GM21447 (cell line): ENCODE measurements at regions not wholly inside any gene's neighbourhood (a gene's known extent, or its start where the extent isn't known, plus 50 kb on each side); places are given as distances from the start of the nearest gene placed in this dataset.
"Not testable (repeated sequence)": the region's sequence is repeated elsewhere in the genome, so short reads cannot be mapped to it uniquely, and the experiment has no call there.

Source experiments
- ATAC-seq: cut with Tn5 transposase; IDR thresholded peaks from one replicate; pipeline ENCODE4 v1.9.1; 2021; ENCODE audit not compliant: unreplicated experiment

DNA sequence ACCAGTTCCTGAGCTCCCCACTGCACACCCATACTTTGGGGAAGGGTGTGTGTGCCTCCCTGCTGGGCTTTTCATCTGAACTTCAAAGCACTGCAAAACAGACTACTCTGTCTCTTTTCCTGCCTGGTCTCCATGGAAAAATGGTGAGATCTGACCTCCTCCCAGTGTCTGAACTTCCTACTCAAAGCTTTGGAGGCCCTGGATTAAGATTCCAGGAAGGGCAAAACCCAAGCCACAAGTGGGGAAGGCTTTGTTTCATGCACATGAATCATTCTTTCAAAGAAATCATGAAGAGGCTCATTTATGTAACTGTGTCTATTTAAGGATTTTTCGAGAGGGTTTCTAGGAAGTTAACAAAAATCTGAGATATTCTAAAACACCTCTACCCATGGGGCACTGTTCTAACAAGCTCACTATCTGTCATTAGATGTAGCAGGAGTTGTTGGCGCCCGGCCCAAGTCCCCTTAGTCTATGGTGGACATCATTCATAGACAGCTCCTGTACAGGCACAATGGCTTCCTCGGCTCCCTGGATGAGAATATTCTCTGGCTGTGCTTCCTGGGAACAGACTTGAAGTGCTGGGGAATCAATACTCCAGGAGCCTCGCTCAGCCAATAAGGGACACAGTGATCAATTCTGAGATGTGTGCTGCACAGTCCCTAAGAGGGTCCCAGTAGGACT, 224.0 kb downstream of the KTN1 start:
- ATAC-seq = no peak

GRCh38 chr14:55805250-55805649, 225.2 kb downstream of the KTN1 start:
- ATAC-seq = no peak

DNA sequence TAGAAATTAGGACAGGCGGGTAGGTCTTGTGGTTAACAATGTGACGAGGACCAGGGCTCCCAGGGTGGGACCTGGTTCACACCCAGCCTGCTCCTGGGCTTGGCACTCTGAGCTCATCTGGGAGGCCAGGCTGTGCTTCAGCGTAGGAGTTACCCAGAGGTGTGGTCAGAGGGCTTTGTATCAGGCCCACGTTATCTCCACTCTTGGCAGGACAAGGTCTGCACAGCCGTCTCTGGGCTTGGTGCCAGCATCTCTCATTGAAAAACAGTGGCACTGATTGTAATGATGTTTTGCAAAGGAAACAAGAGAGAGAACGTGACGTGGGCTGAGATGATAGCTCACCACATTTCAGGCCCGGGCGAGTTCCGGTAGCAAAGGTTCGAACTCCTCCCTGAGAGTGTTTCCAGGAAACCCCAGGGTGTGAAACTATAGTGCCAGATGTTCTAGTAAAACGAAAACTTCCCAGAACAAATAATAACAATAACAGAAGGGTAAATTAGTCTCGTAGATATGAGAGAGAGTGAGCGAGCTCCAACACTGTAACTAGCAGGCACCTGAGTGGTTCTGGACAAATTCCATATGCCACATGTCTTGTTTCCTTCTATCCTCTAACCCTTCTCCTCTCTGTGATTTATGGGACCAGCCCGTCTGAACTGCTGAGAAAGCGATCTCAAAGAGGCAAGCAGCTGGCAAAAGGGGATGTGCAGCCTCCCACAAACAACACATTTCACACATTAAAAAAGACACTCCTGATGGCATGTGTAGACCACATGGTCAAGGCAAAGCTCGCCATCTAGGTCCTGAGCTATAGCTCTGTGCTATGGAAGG, 227.3 kb downstream of the KTN1 start:
- ATAC-seq = peak; percentile 86

- ATAC-seq = no peak
These were observed 227.9 kb downstream of the KTN1 start for GRCh38 chr14:55807881-55808379.

DNA sequence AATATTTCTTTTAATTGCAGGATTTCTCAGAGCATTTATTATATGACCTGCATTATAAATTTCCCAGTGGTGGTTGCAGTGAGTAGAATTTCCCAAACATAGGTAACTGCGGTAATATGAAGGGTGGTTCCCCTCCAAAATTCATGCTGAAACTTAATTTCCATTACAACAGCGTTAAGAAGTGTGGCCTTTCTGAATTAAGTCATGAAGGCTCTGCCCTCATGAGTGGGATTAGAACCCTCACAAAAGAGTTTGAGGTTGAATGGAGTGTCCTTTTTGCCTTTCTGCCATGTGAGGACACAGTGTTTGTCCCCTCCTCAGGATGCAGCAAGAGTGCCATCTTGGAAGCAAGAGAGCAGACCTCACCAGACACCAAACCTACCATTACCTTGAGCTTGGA, 233.6 kb downstream of the KTN1 start:
- no peak for ATAC-seq

DNA sequence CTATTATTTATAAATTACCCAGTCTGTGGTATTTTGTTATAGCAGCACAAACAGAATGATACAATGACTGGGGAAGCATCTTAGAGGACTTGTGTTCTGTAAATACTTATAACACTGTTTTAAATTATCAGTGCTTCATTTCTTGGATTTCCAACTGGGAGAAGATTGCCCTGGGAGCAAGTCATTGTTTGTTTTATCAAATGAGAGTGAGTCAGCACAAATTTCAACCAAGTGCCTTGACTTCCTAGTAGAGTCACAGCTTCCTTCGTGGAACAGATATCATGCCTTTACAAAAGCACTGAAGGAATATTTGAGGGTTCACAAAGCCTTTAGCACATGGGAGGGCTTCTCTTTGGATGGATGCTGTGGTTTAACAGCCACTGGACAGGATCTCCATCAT, 234.1 kb downstream of the KTN1 start:
- ATAC-seq = no peak

GRCh38 chr14:55814873-55815272, 234.9 kb downstream of the KTN1 start:
- ATAC-seq = no peak

DNA sequence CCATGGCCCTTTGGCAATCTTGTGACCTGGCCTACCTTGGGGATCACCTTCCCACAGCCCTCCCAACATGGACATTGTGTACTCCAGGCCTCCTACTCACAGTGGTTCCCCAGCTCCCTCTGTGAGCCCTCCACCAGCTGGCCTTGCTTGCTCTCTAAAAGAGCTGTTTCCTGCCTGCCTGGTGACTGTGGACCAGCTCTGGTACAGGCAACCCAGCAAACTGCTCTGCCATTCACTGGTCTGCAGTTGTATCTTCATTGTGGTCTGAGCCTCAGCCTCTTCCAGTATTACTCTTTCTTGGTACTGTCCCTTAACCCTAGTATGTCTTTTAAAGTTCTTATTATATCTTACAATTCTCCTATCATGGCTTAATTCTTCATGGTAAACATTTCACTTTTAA, 236.2 kb downstream of the KTN1 start:
- no peak for ATAC-seq

DNA sequence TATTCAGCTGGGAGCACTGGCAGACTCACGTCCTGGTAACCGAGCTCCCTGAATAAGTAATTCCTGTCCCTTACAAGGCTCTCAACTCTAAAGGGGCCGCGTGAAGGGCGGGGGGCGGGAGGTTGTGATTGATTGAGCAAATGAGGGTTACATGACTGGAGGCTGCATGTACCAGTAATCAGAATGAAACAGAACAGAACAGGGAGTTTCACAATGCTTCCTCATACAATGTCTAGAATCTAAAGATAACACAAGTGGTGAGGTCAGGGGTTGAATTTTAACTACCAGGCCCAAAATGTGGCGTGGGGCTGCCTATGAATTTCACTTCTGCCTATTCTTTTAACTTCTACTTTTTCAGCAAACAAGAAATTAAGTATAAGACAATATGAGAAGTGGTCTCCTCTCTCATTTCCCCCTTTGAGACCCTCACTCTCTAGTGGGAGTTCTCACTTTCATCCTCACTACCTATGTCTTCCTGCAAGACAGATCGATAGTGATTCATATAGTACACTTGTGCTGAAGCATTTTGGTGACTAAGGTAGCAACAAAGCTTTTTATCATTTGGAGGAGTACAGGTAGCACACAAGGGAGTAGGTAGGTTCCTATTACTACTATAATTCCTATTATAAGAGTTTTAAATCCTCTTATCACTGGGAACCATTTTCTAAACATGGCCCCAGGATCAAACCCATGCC, 239.8 kb downstream of the KTN1 start:
- peak; percentile 85 for ATAC-seq

GRCh38 chr14:55822906-55823305, 242.9 kb downstream of the KTN1 start:
- ATAC-seq = no peak

DNA sequence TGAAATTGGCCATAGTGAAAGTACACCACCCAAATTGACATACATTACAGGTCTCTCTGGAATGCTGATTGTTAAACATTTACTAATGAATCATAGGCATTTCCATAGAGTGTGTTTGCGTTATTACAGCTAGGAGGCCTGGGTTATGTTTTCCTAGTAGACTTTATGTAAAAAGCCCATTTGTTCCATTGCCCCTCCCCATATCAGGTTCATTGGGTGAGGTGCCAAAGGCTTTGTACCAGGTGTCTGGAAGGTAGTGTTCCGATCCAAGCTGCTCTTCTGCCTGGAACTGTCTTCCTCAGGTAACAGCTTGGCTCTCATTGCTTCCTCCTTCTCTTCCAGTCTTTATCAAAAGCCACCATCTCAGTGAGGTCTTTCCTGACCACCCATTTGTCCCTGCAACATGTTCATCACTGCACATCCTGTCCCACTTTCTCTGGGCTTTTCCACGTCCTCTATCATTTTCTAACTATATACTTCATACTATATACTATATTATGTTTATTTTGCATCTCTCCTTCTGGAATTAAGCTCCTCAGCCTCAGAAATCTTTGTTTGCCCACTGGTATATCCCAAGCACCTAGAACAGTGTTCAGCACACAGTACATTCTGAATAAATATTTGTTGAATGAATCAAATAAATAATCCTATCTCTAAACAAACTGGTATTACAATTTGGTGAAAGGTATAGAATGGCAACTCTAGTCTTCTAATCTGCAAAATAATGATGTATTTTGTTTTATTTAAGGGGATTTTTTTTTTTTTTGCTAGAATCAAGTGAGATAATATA, 252.3 kb downstream of the KTN1 start:
- ATAC-seq = no peak

DNA sequence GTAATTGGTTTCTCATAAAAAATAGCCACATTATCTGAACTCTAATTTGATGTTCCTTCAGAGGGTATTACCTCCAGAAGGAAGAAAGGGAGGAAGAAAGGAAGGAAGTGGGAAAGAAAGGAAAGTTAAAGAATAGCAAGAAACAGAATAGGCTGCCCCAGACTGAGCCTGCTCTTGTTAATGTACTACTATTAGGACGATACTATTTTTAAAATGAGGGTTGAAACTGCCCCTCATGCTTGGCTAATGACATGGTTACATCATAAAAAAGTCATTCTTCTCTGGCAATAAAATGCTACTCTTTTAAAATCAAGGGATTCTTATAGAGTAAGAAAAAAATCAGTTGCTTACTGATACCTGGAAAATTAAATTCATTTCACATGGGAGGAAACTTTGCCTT, 253.0 kb downstream of the KTN1 start:
- no peak for ATAC-seq

GRCh38 chr14:55834390-55834789, 254.4 kb downstream of the KTN1 start:
- ATAC-seq = no peak

GRCh38 chr14:55835985-55836384, 256.0 kb downstream of the KTN1 start:
- no peak for ATAC-seq

GRCh38 chr14:55837467-55837866, 257.5 kb downstream of the KTN1 start:
- no peak for ATAC-seq

GRCh38 chr14:55838529-55839052, 258.6 kb downstream of the KTN1 start:
- no peak for ATAC-seq

- not testable (repeated sequence) for ATAC-seq
These were observed 259.4 kb downstream of the KTN1 start for GRCh38 chr14:55839301-55839947.

DNA sequence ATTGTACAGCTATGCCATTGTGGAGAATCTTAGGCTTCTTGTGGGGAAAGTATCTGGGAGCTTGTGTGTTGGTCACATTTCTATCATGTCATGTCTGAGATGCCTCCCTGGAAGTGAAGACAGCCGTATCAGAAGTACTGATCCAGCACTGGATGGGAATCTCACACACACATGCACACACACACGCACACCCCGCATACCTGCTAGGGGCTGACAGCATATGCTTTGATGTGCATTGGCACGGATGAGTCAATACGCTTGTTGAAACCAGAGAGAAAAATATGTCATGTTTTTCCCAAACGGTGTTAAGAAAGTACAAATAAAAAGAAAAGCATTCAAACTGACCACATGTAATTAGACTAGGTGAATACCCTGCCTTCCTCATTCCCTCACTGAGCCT, 260.8 kb downstream of the KTN1 start:
- no peak for ATAC-seq

DNA sequence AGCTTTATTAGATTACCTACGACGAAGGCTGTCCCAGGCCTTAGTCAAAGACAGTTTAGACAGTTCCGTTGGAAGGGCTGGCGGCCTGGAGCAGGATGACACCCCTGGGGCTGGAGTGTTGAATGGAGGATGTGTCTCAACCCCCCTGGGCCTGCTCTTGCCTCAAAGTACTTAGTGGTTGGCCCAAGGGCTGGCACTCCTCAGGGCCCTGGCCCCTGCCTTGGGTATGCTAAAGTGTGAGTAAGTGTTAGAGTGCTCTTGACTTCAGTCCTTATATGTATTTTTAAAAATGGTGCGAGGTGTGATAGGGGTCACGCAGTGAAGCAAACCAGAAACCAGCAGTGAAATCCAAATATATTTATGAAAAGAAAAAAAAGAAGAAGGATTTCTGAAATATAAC, 261.6 kb downstream of the KTN1 start:
- no peak for ATAC-seq

GRCh38 chr14:55843718-55844403, 263.9 kb downstream of the KTN1 start:
- ATAC-seq = no peak
